Smooth muscle cell of the brain vasculature (primary cell): ENCODE measurements at regions not wholly inside any gene's neighbourhood (a gene's known extent, or its start where the extent isn't known, plus 50 kb on each side); places are given as distances from the start of the nearest gene placed in this dataset.

Source experiments
- DNase-seq: peaks from one replicate; pipeline ENCODE4 v3.0.0-alpha.2; 2012; ENCODE audit warnings: low read depth, low spot score

GRCh38 chr21:26224366-26224765, 53.8 kb upstream of the APP start:
- no peak for DNase-seq
